T1000 (cell line): ENCODE measurements at regions not wholly inside any gene's neighbourhood (a gene's known extent, or its start where the extent isn't known, plus 50 kb on each side); places are given as distances from the start of the nearest gene placed in this dataset.

Experiments
- DNase-seq: peaks from one replicate; lab custom pipeline; 2025; ENCODE audit warnings: mixed read lengths; lab: John Stamatoyannopoulos, UW

DNA sequence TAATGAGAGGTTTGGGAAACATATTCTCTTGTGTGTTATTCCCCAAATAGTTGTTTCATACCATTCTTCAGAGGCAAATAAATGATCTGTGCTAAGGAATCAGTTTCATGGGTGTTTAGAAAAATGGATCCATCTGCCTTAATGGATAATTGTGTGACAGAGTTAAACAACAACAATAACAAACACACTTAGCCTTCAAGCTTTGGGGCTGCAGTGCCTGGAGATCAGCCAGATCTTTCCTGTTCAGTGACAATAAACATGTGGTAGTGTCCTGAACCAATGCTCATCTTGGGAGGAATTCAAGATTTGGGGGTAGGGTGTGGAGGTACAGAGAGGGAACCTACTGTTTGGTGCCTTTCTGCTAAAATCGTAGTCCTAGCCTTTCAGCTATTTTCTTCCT lies 93.7 kb upstream of the PRICKLE1 start:
- no peak for DNase-seq

DNA sequence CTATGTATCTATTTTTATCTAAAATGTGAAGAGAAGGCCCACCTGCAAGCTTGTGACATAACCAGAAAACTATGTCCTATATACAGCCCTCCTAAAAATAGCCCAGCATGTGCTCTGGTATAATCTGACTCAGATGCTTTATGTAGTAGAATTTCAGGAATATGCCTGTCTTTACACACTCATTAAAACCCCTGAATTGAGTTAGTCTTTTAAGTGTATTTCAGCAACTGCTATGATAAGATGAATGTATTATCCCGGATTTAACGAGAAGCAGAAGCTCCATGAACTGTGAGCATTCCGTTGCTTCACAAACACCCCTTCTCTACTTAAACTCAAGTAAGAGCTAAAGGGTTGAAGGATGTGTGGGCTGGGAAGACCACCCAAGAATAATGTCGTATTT lies 89.9 kb upstream of the PRICKLE1 start:
- DNase-seq: no peak

DNA sequence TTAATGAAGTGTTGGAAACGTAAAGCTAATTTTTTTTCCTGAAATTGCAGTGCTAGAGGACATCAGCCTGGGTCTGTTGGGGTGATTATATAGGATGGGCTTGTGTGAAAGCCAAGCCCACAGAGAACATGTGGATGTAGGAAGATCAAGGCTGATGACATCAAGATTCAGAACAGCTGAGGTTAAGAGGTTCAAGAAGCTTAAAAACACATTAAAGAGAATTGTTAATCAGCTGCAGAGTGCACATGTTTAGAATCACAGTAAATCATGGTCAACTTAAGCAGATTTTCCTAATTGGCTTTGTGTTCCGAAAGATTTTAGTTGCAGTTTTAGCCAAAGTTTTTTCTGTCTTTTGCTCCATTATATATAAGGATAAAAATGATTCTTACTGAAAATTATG lies 87.9 kb upstream of the PRICKLE1 start:
- no peak for DNase-seq

DNA sequence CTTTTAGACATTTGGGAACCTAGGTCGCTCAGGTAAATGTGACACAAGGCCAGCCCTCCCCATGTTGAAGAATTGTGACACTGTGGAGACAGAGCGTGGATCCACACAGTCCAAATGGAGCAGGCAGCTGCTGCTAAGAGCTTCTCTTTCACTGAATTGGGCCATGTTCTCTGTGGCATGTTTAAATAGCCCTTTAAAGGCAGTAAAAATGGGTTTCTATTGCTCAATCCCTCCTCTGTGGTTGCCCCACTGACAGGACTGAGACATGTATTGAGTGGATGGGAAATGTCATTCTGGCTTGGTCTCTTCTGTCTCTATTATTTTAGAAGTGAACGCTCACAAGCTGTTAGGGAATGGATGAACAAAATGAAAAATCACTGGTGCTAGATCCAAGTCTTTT lies 84.0 kb upstream of the PRICKLE1 start:
- DNase-seq: no peak

DNA sequence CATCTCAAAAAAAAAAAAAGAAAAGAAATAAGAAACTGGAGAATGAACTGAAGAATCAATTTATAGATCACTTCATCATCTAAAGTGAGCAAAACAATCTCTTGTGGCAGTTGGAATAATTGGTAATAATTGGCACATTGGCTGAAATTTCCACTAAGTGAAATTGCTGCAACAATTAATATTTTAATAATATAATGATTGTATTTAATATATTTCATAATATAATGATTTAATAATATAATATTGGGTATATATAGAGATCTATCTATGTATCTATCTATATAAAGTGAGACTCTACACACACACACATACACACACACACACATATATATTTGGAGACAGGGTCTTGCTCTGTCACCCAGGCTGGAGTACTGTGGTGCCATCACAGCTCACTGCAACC lies 81.2 kb upstream of the PRICKLE1 start:
- DNase-seq: no peak

DNA sequence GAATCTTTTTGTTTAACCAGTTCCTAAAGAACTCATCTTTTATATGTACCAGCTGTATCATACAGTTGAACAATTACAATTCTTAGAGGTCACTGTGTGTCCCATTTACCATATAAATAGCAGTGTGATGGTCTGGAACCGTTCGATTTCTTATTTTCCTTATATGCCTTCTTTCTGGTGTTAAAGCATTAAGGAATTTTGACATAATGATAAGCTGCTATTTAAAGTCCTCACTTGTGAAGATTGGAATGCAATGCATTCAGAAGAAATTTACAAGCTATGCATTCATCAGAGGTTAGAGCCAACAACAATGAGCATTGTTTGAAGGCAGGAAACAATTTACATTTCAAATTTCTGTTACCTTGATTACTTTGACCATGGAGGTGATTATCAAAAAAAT lies 80.0 kb upstream of the PRICKLE1 start:
- no peak for DNase-seq

DNA sequence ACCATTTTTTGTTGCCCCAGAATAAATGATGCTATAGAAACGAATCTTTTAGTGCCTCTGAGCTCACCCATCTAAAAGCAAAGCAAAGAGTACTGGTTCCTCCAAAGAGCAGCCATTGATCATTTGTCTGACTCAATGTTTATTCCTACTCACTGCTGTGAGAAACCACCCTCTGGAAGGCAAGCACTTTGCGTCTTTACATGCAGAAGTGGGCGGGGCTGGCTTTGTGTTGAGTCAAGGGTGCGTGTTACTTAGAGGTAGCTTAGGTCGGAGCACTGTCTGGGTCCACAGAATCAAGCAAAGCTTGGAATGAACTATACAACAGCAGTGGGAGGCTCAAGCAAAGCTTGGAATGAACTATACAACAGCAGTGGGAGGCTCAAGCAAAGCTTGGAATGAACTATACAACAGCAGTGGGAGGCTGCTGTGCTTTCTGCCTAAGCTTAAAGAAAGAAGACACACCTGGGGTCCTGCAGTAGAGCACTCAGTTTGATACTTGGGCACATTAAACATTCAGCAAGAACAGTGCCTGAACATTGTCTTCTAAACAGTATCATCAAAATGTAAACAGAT lies 77.2 kb upstream of the PRICKLE1 start:
- no peak for DNase-seq

DNA sequence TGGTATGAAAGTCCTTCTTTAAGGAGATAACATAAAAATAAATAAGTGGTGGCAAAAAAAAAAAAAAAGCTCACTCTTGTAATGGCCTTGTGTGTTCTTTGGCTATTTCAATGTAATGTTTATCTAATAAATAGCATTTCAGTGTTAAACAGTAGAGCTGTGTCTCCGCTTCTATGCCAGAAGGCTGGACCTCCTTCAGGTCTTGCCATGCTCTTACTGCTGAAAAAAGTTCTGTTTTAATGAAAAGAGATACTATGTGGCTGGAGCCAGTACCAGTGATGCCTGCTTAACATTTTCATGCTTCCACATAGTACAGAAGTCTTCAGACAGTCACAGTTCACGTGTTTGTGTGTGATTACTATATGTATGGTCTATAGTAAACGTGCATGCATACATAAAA lies 74.1 kb upstream of the PRICKLE1 start:
- no peak for DNase-seq

DNA sequence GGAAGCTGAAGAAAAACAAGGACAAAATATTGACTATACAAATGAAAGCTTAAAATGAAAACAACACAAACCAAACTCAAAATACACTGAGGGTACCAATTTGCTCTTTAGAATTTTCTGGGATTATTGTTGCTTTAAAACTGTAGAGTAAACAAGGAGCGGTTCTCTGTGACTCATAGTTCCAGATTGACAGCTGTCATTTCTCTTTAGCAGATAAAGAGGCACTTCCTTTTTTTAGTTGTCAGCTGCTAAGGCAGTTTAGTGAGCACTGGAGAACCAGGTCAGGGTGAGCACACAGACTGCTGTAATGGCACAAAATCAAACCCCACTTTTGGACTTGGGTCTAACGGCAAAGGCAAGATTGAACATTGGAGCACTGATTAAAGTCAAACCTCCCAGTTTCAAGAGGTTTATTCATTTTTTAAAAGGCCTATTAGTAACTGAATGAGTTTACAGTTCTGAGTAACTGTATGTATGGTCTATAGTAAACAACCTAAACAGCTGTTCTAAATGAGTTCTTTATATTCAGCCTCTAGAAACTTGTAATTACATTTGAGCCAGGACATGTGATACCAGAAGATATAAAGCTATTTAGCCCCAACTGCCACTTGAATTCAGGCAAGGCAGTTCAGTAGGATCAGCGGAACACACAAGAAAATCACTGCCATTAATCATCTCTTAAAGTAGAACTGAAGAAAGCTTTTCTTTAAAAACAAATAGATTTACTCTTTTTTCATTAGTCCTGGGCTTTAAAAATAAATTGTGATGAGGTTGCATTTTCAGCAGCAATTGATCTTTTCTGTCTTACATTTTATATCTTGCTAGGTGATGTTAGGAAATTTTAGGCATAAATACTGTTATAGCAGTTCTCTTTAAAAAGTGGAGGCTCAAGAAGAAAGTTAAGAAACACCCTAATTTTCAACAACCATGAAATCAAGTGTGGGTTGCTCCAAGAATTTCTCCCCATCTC lies 71.7 kb upstream of the PRICKLE1 start:
- DNase-seq: no peak

DNA sequence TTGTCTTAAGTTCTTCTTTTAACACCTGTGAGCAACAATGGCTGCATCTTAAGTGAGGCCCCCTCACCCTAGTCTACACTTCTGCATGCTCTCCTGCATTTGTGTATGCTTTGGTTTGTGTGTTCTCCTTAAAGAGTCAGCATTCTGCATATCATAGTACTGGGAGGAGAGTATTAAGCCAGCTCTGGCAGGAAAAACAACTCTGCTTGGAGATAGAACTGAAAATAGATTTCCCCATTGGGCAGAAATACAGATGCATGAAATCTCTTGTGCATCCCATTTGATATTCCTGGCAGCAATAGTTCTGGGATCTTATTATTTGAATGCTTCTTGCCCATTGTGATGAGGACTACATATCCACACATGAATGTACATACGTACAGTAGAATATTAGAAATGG lies 70.6 kb upstream of the PRICKLE1 start:
- no peak for DNase-seq

DNA sequence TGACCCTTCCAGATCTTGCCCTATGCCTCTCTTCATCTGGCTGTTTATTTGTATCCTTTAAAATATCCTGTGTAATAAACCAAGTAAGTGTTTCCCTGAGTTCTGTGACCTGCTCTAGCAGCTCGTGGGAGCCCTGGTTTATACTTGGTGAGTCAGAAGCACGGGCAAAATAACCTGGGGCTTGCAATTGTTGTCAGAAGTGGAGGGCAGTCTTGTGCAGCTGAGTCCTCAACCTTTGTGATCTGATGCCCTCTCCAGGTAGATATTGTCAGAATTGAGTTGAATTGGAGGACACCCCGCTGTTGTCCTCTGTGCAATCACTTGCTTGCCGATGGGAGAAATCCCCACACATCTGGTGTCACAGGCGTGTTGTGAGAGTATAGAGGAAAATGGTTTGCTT lies 62.5 kb upstream of the PRICKLE1 start:
- no peak for DNase-seq

DNA sequence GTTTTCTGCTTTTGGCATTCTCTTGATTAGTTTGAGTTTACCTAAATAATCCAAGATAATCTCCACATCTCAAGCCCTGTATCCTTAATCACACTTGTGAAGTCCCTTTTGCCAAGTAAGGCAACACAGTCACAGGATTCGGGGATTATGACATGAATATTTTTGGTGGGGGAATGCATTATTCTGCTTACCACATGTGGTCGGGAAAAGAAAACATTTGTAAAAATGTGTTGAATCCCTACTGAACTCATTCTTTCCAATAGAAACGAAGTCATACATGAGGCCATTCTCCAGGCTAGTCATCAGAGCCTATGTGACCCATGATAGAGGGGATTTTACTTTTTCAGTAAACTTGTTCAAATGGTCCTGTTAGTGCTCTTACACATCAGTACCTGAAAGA lies 58.5 kb upstream of the PRICKLE1 start:
- no peak for DNase-seq

DNA sequence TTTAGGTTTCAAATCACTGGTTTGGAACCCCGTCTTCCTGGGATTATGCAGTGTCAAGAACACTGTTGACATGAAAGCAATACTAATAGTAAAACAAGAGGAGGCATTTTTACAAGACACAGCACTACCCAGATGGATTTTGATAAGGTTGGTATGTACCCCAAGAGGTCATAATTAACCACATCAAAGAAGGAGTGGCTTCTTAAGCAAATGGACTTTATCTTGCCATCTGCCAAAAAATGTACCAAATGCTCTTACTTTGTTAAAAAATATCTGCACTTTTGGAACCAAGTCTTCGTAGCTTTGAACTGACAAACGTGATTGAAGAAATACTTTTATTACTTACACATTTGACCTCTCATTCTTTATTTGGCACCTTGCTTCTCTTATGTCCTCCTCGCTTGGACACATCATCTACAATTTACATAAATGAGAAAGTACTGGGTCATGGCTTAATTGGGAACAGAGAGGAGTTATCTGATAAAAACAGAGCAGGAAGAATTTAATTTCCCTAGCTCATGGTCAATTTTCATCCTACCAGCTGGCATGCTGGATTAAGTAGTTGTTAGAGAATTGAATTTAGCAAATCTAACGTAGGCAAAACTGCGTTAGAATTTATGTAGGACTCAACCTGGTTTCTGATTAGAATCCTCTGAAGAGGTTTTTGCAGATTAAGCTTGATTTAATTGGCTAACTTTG lies 54.5 kb upstream of the PRICKLE1 start:
- DNase-seq: no peak

DNA sequence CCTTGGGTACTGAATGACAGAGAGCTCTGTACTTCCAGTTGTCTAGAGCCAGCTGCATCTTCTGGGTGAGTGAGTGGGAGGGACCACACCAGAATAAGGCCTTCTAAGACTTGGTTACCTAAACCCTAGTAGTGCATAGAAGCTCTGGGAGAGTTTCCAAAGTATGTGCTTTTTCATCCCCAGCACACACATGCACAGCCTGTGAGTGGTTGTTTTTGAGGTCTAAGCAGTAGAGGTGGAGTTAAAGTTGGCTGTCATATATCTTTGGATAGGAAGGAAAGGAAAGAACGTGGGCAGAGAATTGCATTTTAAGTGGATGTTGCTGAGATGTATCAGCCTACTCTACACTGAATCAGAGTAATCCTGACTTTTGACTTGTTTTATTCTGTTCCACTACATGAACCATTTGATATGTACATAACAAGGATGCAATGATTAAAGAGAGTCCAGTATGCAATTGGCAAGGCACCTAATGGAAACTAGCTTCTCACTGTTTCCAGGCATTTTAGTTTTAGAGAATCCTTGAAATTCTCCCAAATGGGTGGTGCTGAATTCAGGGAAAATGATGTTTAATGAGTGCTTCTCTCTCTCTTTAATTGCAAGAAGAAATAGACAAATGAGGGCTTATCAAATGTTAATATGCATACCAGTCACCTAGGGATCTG lies 51.8 kb upstream of the PRICKLE1 start:
- DNase-seq: no peak

DNA sequence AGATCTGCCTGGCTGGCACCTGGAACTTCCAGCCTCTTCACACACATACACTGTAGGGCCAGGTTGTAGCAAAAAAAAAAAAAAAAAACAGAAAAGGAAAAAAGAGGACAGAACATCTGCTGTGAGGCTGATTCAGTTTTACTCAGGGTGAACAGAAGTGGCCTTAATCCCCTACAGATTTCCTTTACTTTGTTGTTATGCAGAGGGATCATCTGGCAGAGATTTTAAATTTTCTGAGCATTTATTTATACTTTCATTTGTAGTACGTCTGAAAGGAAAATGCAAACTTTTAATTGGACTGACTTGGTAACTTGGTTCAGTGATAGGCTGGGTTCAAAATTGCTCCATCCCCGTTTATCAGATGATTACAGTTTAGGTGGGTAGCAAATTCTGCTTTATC lies 50.8 kb upstream of the PRICKLE1 start:
- no peak for DNase-seq

DNA sequence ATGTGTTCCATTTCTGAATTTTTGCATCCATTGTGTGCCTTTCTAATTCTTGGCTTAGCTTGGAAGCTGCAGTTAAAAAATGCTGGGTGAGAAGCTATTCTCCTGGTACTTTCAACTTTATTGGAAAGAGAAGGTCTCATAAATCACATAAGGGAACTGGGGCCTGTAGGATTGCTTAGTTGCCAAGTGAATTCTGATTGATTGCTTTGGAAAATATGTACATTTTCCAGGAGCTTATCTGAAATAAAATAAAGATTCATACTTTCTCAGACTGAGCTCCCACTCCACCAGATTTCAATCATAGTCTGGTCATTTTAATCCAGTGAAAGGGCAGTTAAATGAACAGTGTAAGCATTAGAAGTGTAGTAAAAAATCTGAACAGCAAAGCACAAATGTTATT lies 50.0 kb upstream of the PRICKLE1 start:
- no peak for DNase-seq
